ENCODE measurements at regions not wholly inside any gene's neighbourhood (a gene's known extent, or its start where the extent isn't known, plus 50 kb on each side); places are given as distances from the start of the nearest gene placed in this dataset.

GRCh38 chr22:47549741-47550340 is 787.4 kb downstream of the TBC1D22A start:
- H3F3A ChIP-seq (ENCODE audit: control insufficient read depth, insufficient read depth), result no peaks in the 10 kb centered on the region
- H3K4me3 ChIP-seq (ENCODE audit: low read length), result no peak overlapping the region
- H3K9me2 ChIP-seq (replicated peaks; ENCODE audit: control insufficient read depth, low read length), result no peaks in the 10 kb centered on the region
- no peaks in the 10 kb centered on the region for H3K27me3 ChIP-seq (ENCODE audit: control insufficient read depth, low read length)
- no peaks in the 10 kb centered on the region for H3K36me3 ChIP-seq (ENCODE audit: control insufficient read depth, low read length)
- H3K9me3 ChIP-seq (ENCODE audit: control insufficient read depth, insufficient read depth, low read length), result no peaks in the 10 kb centered on the region
- no peaks in the 10 kb centered on the region for H3K4me1 ChIP-seq (ENCODE audit: control insufficient read depth, low read length)
- no peaks in the 10 kb centered on the region for H4K20me1 ChIP-seq (ENCODE audit: control insufficient read depth, insufficient read depth, low read depth, low read length)
- no peaks in the 10 kb centered on the region for H3K79me2 ChIP-seq (ENCODE audit: control insufficient read depth, low read length)
- no peak overlapping the region for H3K4me2 ChIP-seq (ENCODE audit: low read length)
- TF ChIP-seq EZH2phosphoT487 (IDR thresholded peaks at IDR 0.05; ENCODE audit: borderline replicate concordance, low read length), result no peak
- TF ChIP-seq CTCF (IDR thresholded peaks at IDR 0.05; ENCODE audit: low read depth, low read length, poor library complexity, severe bottlenecking), result no peak
- H3K27ac ChIP-seq (ENCODE audit: low read depth, low read length), result no peak overlapping the region

GRCh38 chr22:47548953-47549740 is 786.7 kb downstream of the TBC1D22A start:
- Histone ChIP-seq H3K4me1 (ENCODE audit: control insufficient read depth, low read length) (no peaks in the 10 kb centered on the region), H3K9me2 (replicated peaks; ENCODE audit: control insufficient read depth, low read length) (no peaks in the 10 kb centered on the region), H3F3A (ENCODE audit: control insufficient read depth, insufficient read depth) (no peaks in the 10 kb centered on the region), H4K20me1 (ENCODE audit: control insufficient read depth, insufficient read depth, low read depth, low read length) (no peaks in the 10 kb centered on the region), H3K4me2 (ENCODE audit: low read length) (no peak overlapping the region), H3K79me2 (ENCODE audit: control insufficient read depth, low read length) (no peaks in the 10 kb centered on the region), H3K27me3 (ENCODE audit: control insufficient read depth, low read length) (no peaks in the 10 kb centered on the region), H3K4me3 (ENCODE audit: low read length) (no peak overlapping the region), H3K36me3 (ENCODE audit: control insufficient read depth, low read length) (no peaks in the 10 kb centered on the region), H3K9me3 (ENCODE audit: control insufficient read depth, insufficient read depth, low read length) (no peaks in the 10 kb centered on the region), H3K27ac (ENCODE audit: low read depth, low read length) (no peak overlapping the region)
- no peak for TF ChIP-seq CTCF (IDR thresholded peaks at IDR 0.05; ENCODE audit: low read depth, low read length, poor library complexity, severe bottlenecking)
- no peak for TF ChIP-seq EZH2phosphoT487 (IDR thresholded peaks at IDR 0.05; ENCODE audit: borderline replicate concordance, low read length)

GRCh38 chr22:47547881-47548650 is 785.6 kb downstream of the TBC1D22A start:
- TF ChIP-seq CTCF (IDR thresholded peaks at IDR 0.05; ENCODE audit: low read depth, low read length, poor library complexity, severe bottlenecking) (no peak), EZH2phosphoT487 (IDR thresholded peaks at IDR 0.05; ENCODE audit: borderline replicate concordance, low read length) (no peak)
- no peaks in the 10 kb centered on the region for H3K4me1 ChIP-seq (ENCODE audit: control insufficient read depth, low read length)
- no peaks in the 10 kb centered on the region for H3K27me3 ChIP-seq (ENCODE audit: control insufficient read depth, low read length)
- no peaks in the 10 kb centered on the region for H3K36me3 ChIP-seq (ENCODE audit: control insufficient read depth, low read length)
- no peaks in the 10 kb centered on the region for H3K9me2 ChIP-seq (replicated peaks; ENCODE audit: control insufficient read depth, low read length)
- no peak overlapping the region for H3K4me2 ChIP-seq (ENCODE audit: low read length)
- H3K79me2 ChIP-seq (ENCODE audit: control insufficient read depth, low read length), result no peaks in the 10 kb centered on the region
- H3F3A ChIP-seq (ENCODE audit: control insufficient read depth, insufficient read depth), result no peaks in the 10 kb centered on the region
- H3K4me3 ChIP-seq (ENCODE audit: low read length), result no peak overlapping the region
- H3K9me3 ChIP-seq (ENCODE audit: control insufficient read depth, insufficient read depth, low read length), result no peaks in the 10 kb centered on the region
- no peak overlapping the region for H3K27ac ChIP-seq (ENCODE audit: low read depth, low read length)
- H4K20me1 ChIP-seq (ENCODE audit: control insufficient read depth, insufficient read depth, low read depth, low read length), result no peaks in the 10 kb centered on the region
